GM21723 (cell line): ENCODE measurements at regions not wholly inside any gene's neighbourhood (a gene's known extent, or its start where the extent isn't known, plus 50 kb on each side); places are given as distances from the start of the nearest gene placed in this dataset.

Source experiments
- ATAC-seq: cut with Tn5 transposase; IDR thresholded peaks from one replicate; pipeline ENCODE4 v1.9.1; 2021; ENCODE audit warnings: mild to moderate bottlenecking, moderate library complexity; ENCODE audit not compliant: unreplicated experiment

DNA sequence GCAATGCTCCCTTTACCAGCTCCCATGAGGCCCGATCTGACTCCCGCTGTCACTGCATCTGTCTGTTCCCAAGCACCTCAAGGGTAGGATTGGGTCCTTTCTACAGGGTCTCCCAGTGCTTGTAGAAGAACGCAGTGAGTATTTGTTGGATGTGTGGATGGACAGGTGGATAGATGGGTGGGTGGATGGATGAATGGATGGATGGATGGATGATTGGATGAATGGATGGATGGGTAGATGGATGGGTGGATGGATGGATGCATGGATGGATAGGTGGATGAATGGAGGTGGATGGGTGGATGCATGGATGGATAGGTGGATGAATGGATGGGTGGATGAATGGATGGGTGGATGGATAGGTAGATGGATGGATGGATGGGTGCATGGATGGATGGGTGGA, 91.6 kb downstream of the HS1BP3 start:
- ATAC-seq, result no peak

DNA sequence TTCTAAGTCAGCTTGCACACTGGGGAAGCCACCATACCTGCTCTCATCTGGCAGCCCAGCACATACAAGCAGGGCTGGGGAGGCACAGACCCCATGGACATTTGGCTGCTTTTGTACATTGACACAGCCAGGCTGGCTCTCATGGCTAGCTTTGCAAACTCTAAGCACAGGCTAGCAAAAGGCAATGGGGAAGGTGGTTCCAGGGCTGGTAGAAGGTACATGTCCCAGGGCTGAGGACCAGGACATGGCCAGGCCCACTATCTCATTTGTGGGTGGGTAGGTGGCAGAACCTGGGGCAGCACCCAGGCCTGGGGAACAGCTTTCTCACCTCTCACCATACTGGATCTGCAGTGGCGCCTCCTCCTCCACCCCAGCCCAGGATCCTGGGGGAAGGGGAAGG, 90.9 kb downstream of the HS1BP3 start:
- no peak for ATAC-seq

DNA sequence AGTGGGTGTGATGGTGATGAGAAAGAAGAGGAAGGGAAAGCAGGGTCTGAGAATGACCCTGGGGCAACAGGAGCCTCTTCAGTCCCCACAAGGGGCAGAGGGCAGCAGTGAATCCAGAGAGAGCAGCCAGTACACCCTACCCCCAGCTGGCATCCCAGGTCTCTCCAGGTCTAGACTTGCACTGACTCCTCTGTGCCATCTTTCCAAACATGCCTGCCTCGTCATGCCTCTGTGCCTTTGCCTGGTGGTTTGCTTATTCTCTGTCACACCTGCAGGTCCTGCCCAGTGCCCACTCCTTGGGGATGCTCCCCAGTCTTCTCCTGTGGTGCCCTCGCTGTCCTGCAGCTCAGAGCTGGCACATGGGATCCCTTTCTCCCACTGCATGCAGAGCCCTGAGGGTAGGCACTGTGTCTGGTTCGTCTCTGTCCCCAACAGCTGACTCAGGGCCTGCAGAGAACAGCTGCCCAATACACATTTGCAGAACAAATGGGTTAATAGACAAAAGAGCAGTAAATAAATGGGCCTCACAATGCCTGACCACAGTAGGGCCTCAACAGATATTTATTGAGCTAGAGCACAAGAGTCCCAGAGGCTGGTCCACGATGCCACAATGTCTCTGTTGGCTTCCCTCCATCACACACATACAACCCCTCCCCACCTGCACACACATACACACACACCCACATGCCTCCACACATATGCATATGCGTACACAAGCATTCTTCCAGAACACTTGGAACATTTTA, 89.8 kb downstream of the HS1BP3 start:
- no peak for ATAC-seq

DNA sequence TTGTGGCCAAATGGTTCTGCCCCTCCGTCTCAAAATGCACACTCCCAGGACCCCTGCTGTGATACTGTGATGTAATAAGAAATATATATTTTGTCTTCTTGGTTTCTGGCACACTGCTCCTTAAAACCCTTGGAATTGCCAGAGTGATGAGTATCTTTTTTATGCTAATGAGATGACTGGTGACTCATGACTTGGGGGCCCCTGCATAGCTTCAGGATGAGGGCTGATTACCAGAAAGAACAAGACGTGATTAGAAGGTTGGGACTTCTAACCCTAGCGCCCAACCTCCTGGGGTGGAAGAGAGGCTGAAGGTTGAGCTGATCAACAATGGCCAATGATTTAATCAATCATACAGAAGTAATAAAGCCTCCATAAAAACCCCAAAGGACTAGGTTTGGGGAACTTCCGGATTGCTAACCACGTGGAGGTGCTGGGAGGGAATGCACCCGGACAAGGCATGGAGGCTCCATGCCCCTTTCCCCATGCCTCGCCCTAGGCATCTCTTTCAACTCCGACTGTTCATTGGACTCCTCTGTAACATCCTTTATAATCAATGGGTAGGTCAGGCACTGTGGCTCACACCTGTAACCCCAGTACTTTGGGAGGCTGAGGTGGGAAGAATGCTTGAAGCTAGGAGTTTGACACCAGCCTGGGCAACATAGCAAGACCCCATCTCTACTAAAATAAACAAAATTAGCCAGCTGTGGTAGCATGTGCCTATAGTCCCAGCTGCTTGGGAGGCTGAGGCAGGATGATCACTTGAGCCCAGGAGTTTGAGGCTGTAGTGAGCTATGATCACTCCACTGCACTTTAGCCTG, 89.1 kb downstream of the HS1BP3 start:
- ATAC-seq, result no peak

- no peak for ATAC-seq
Observed at GRCh38 chr2:20562540-20563225, 88.2 kb downstream of the HS1BP3 start.

GRCh38 chr2:20563251-20563650, 87.6 kb downstream of the HS1BP3 start:
- ATAC-seq, result no peak

DNA sequence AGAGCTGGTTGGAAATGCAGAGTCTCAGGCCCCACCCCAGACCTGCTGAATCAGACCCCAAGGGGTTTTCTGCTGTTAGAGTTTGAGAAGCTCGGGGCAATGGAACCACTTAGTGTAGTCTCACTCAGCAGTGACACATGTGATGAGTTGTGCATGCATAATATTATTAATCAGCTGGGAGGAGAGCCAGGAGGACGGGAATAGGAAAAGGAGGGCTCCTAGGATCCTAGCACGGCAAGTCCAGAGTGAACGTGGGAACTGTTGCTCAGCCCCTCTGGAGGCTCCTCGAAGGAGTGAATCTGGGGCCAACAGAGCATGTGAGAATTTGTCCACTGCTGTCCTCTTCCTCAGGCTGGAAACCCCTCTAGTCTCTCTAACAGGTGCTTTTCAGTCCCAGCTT, 87.1 kb downstream of the HS1BP3 start:
- ATAC-seq, result no peak

GRCh38 chr2:20565101-20565622, 85.7 kb downstream of the HS1BP3 start:
- ATAC-seq, result no peak

GRCh38 chr2:20565623-20566236, 85.2 kb downstream of the HS1BP3 start:
- no peak for ATAC-seq

GRCh38 chr2:20566331-20566730, 84.6 kb downstream of the HS1BP3 start:
- ATAC-seq, result no peak

DNA sequence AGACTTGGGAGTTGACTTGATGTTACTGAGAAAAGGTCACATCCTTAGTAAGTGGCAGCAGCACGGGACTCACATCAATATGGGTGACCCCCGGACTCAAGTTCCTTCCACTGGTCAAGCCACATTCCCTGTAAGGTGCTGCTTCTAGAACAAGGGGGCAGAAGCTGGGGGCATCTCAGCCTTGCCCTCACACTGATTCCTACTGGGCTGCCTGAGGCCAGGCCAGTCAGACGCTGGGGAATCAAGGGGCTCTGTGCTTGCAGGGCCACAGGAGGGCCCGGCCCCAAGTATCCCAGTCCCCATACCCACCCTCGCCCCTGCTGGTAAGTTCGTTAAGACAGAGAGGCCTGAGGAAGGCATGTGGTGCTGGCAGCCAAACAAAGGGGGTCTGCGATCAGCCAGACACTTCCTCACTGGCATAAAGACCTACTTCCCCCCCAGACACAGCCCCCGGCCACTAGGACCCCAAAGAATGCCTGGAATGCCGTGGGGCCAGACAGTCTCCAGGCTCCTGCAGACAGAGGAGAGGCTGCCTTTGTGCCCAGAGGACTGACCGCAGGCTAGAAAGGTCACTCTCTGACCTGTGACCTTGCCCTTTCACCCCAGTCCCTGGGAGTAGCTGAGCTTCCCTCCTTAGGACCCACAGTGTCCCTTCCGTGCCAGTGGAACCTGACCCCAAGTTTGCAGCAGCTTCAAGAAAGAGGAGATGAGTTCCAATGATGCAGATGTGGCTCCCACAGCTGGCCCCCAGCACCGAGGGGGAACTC, 83.6 kb downstream of the HS1BP3 start:
- ATAC-seq, result no peak
